ENCODE measurements at regions not wholly inside any gene's neighbourhood (a gene's known extent, or its start where the extent isn't known, plus 50 kb on each side); places are given as distances from the start of the nearest gene placed in this dataset.

DNA sequence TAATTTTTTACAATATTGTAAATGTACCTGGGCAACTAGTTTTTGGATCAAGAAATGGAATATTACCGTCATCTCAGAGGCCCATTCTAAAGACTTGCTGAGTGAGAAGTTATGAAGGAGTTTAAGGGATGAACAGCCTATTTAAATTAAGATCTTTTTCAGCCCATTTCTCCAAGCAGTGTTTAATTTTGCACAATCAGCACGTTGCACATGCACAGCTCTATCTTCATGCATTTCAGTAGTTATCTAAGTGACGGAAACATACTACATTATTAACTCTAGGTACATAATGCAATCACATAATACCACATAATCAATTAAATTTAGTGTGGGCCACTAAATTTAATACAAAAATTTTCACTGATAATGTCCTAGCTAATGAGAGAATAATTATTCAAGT is 582.1 kb upstream of the DSEL start:
- H3K4me1 ChIP-seq: no peaks in the 10 kb centered on the region
- no peak overlapping the region for H3K27ac ChIP-seq
- no peaks in the 10 kb centered on the region for H3K9me3 ChIP-seq
- TF ChIP-seq POLR2AphosphoS5 (IDR thresholded peaks at IDR 0.05) (no peak), EP300 (IDR thresholded peaks at IDR 0.05) (no peak), POLR2A (IDR thresholded peaks at IDR 0.05) (no peak)
- TF ChIP-seq, protein P1, sequence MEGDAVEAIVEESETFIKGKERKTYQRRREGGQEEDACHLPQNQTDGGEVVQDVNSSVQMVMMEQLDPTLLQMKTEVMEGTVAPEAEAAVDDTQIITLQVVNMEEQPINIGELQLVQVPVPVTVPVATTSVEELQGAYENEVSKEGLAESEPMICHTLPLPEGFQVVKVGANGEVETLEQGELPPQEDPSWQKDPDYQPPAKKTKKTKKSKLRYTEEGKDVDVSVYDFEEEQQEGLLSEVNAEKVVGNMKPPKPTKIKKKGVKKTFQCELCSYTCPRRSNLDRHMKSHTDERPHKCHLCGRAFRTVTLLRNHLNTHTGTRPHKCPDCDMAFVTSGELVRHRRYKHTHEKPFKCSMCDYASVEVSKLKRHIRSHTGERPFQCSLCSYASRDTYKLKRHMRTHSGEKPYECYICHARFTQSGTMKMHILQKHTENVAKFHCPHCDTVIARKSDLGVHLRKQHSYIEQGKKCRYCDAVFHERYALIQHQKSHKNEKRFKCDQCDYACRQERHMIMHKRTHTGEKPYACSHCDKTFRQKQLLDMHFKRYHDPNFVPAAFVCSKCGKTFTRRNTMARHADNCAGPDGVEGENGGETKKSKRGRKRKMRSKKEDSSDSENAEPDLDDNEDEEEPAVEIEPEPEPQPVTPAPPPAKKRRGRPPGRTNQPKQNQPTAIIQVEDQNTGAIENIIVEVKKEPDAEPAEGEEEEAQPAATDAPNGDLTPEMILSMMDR (IDR thresholded peaks at IDR 0.05): no peak
- H3K27me3 ChIP-seq: no peaks in the 10 kb centered on the region
- WGBS, 2 donors: 63 to 81% methylated on average over 3 of the region's 3 CpGs
- no peak for ATAC-seq (ENCODE audit: low FRiP score in 2 of 2)
- no peak overlapping the region for H3K4me3 ChIP-seq
- H3K36me3 ChIP-seq: no peaks in the 10 kb centered on the region
- no peak for DNase-seq

DNA sequence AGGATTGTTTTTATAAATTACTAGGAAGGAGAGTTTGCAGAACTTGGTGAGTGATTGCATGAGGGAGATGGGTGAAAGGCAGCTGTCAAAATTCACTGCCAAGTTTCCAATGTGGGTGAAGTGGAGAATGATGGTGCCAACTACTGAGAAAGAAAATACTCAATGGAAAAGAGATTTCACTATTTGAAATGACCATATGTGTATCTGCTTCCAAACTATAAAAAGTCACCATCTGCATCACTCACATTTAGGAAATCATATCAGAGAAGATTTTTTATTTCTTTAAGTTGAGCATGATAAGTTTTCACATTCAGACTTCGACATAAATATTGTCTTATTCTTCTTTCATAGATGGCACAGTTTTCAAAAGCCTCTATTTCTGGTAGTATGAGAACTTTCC is 570.0 kb upstream of the DSEL start:
- no peak overlapping the region for H3K27ac ChIP-seq
- H3K4me3 ChIP-seq: no peak overlapping the region
- ATAC-seq (ENCODE audit: low FRiP score in 2 of 2) (no peak), DNase-seq (no peak)
- H3K27me3 ChIP-seq: no peaks in the 10 kb centered on the region
- WGBS, 2 donors: 63 to 69% methylated on average over 1 of the region's 1 CpG
- H3K36me3 ChIP-seq: no peaks in the 10 kb centered on the region
- TF ChIP-seq POLR2A (IDR thresholded peaks at IDR 0.05): no peak
- TF ChIP-seq, protein P1 (IDR thresholded peaks at IDR 0.05): no peak
- TF ChIP-seq EP300 (IDR thresholded peaks at IDR 0.05): no peak
- no peaks in the 10 kb centered on the region for H3K4me1 ChIP-seq
- no peaks in the 10 kb centered on the region for H3K9me3 ChIP-seq

DNA sequence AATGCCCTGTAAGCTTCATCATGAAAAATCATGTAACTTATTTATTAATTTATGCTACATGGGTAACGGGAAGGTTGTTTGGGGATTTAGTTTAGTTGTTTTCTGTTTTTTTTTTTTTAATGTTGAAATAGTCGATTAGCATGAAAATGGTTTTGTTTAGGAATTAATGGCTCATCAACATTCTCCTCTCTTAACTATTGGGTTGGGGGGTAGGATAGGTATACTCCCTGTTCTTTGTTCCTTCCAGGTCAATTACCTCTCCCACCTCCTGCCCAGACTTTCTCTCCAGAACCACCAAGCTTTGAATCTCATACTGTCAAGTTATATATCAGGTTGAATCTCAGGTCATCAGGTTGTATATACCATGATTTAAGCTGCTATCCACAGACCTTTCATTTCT is 568.7 kb upstream of the DSEL start:
- Histone ChIP-seq H3K4me1 (no peaks in the 10 kb centered on the region), H3K4me3 (no peak overlapping the region), H3K36me3 (no peaks in the 10 kb centered on the region), H3K27me3 (no peaks in the 10 kb centered on the region), H3K27ac (no peak overlapping the region), H3K9me3 (no peaks in the 10 kb centered on the region)
- ATAC-seq (ENCODE audit: low FRiP score in 2 of 2) (no peak), DNase-seq (no peak)
- 63 to 81% methylated on average over 2 of the region's 2 CpGs for WGBS, 2 donors
- no peak for TF ChIP-seq POLR2AphosphoS5 (IDR thresholded peaks at IDR 0.05)
- TF ChIP-seq POLR2A (IDR thresholded peaks at IDR 0.05): no peak
- TF ChIP-seq, protein P1 (IDR thresholded peaks at IDR 0.05): no peak
- no peak for TF ChIP-seq EP300 (IDR thresholded peaks at IDR 0.05)

DNA sequence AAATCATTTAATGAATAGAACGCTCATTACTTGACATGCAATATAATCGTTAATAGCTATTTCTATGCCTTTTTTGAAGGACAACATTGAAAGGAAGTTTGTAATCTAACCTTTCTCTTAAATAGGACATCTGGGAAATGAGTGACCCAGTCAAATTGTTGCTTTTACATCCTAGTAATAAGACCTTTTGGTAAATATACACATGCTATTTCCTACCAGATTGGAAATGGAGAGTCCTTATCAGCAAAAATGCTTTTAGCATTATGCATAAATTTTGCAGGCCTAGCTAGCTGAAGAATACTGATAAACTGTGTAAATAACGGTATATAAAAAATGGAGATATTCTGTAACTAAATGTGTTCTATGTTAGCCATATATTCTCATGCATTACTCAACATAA is 567.3 kb upstream of the DSEL start:
- no peak for DNase-seq
- Histone ChIP-seq H3K4me3 (no peak overlapping the region), H3K36me3 (no peaks in the 10 kb centered on the region), H3K4me1 (no peaks in the 10 kb centered on the region), H3K9me3 (no peaks in the 10 kb centered on the region), H3K27ac (no peak overlapping the region), H3K27me3 (no peaks in the 10 kb centered on the region)
- no peak for TF ChIP-seq EP300 (IDR thresholded peaks at IDR 0.05)
- ATAC-seq (ENCODE audit: low FRiP score in 2 of 2): no peak
- WGBS, 2 donors: 84 to 86% methylated on average over 3 of the region's 3 CpGs

DNA sequence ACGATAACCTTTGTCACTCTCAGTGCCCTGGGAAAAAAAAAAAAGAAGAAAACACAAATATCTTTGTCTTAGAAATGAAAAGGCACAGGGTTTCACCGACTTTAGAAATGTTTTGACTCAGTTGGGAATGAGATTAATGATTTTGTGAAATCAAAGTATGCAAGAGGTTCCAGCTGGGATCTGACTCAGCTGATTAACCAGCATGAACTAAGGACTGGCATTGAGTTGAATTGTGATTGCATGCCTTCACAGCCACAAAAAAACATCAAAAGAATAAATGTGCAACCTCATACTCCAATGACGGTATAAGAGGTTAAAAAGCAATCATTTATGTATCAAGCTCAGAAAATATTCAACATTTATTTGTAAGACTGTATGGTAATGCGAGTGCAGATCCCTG is 566.6 kb upstream of the DSEL start:
- Histone ChIP-seq H3K4me3 (no peak overlapping the region), H3K27ac (no peak overlapping the region), H3K9me3 (no peaks in the 10 kb centered on the region), H3K36me3 (no peaks in the 10 kb centered on the region), H3K27me3 (no peaks in the 10 kb centered on the region), H3K4me1 (no peaks in the 10 kb centered on the region)
- no peak for DNase-seq
- 55 to 65% methylated on average over 4 of the region's 4 CpGs for WGBS, 2 donors
- ATAC-seq (ENCODE audit: low FRiP score in 2 of 2): no peak
- TF ChIP-seq, protein P1 (IDR thresholded peaks at IDR 0.05): no peak
- TF ChIP-seq POLR2AphosphoS5 (IDR thresholded peaks at IDR 0.05) (no peak), POLR2A (IDR thresholded peaks at IDR 0.05) (no peak), EP300 (IDR thresholded peaks at IDR 0.05) (no peak)

All from upper lobe of left lung (tissue), 6 donors.